ENCODE measurements at regions not wholly inside any gene's neighbourhood (a gene's known extent, or its start where the extent isn't known, plus 50 kb on each side); places are given as distances from the start of the nearest gene placed in this dataset.

GRCh38 chr18:78586586-78586985 lies 393.0 kb upstream of the SALL3 start:
- no peaks in the 10 kb centered on the region for H3K27me3 ChIP-seq
- H3K9me3 ChIP-seq = no peaks in the 10 kb centered on the region
- no peak for DNase-seq
- TF ChIP-seq CTCF (IDR thresholded peaks at IDR 0.05; ENCODE audit: low read depth, low read length) = no peak
- no peak overlapping the region for H3K4me3 ChIP-seq (ENCODE audit: low read depth, low read length)
- H3K36me3 ChIP-seq = no peaks in the 10 kb centered on the region
- no peaks in the 10 kb centered on the region for H3K4me1 ChIP-seq

- DNase-seq = no peak
- Histone ChIP-seq H3K36me3 (no peaks in the 10 kb centered on the region), H3K9me3 (no peaks in the 10 kb centered on the region)
Observed at GRCh38 chr18:78587096-78587495, 392.5 kb upstream of the SALL3 start.

GRCh38 chr18:78587626-78588600 lies 391.7 kb upstream of the SALL3 start:
- no peak for TF ChIP-seq CTCF (IDR thresholded peaks at IDR 0.05; ENCODE audit: low read depth, low read length)
- Histone ChIP-seq H3K36me3 (no peaks in the 10 kb centered on the region), H3K9me3 (no peaks in the 10 kb centered on the region), H3K4me1 (no peaks in the 10 kb centered on the region), H3K4me3 (ENCODE audit: low read depth, low read length) (no peak overlapping the region), H3K27me3 (no peaks in the 10 kb centered on the region)
- DNase-seq = no peak

More at GRCh38 chr18:78587096-78587495, 392.5 kb upstream of the SALL3 start:
- no peak for TF ChIP-seq CTCF (IDR thresholded peaks at IDR 0.05; ENCODE audit: low read depth, low read length)
- no peaks in the 10 kb centered on the region for H3K4me1 ChIP-seq
- no peak overlapping the region for H3K4me3 ChIP-seq (ENCODE audit: low read depth, low read length)
- H3K27me3 ChIP-seq = no peaks in the 10 kb centered on the region

GRCh38 chr18:78589916-78590437 lies 389.6 kb upstream of the SALL3 start:
- no peak for TF ChIP-seq CTCF (IDR thresholded peaks at IDR 0.05; ENCODE audit: low read depth, low read length)
- no peak for DNase-seq
- Histone ChIP-seq H3K36me3 (no peaks in the 10 kb centered on the region), H3K9me3 (no peaks in the 10 kb centered on the region), H3K27me3 (no peaks in the 10 kb centered on the region), H3K4me3 (ENCODE audit: low read depth, low read length) (no peak overlapping the region), H3K4me1 (no peaks in the 10 kb centered on the region)

GRCh38 chr18:78595453-78595852 lies 384.2 kb upstream of the SALL3 start:
- Histone ChIP-seq H3K9me3 (no peaks in the 10 kb centered on the region), H3K4me1 (no peaks in the 10 kb centered on the region), H3K4me3 (ENCODE audit: low read depth, low read length) (no peak overlapping the region), H3K27me3 (no peaks in the 10 kb centered on the region), H3K36me3 (no peaks in the 10 kb centered on the region)
- DNase-seq = no peak
- TF ChIP-seq CTCF (IDR thresholded peaks at IDR 0.05; ENCODE audit: low read depth, low read length) = no peak

All from BE2C (cell line).